ENCODE measurements at regions not wholly inside any gene's neighbourhood (a gene's known extent, or its start where the extent isn't known, plus 50 kb on each side); places are given as distances from the start of the nearest gene placed in this dataset.
"Not testable (repeated sequence)": the region's sequence is repeated elsewhere in the genome, so short reads cannot be mapped to it uniquely, and the experiment has no call there.

DNA sequence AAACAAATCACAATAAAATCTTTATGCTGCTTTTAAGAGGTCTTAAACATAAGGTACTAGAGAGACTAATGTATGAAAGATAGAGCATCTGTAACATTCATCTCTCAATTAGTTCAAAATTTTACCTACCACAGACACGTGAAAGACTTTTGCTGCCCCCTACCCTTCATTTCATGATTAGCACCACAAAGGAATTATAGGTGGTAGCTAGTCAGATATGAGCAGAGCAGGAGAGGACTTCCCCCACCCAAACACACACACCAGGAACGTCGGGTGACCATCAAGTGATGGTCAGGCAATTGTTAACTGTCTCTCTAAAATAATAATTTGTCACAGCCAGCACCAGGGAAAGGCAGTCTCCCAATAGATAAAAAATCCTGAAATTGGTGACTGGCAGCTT lies 1531.7 kb upstream of the SPRY2 start:
- no peak overlapping the region for H3K4me2 ChIP-seq
- H4K20me1 ChIP-seq (ENCODE audit: insufficient read depth), result no peaks in the 10 kb centered on the region
- H3K79me2 ChIP-seq (ENCODE audit: insufficient read depth, low read depth), result no peaks in the 10 kb centered on the region
- H3K36me3 ChIP-seq (ENCODE audit: insufficient read depth), result no peaks in the 10 kb centered on the region
- TF ChIP-seq, protein P1, sequence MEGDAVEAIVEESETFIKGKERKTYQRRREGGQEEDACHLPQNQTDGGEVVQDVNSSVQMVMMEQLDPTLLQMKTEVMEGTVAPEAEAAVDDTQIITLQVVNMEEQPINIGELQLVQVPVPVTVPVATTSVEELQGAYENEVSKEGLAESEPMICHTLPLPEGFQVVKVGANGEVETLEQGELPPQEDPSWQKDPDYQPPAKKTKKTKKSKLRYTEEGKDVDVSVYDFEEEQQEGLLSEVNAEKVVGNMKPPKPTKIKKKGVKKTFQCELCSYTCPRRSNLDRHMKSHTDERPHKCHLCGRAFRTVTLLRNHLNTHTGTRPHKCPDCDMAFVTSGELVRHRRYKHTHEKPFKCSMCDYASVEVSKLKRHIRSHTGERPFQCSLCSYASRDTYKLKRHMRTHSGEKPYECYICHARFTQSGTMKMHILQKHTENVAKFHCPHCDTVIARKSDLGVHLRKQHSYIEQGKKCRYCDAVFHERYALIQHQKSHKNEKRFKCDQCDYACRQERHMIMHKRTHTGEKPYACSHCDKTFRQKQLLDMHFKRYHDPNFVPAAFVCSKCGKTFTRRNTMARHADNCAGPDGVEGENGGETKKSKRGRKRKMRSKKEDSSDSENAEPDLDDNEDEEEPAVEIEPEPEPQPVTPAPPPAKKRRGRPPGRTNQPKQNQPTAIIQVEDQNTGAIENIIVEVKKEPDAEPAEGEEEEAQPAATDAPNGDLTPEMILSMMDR (conservative IDR thresholded peaks at IDR 0.05; ENCODE audit: low read depth, low read length), result 0 out of 2 replicates have a peak, but pooled peaks have one; percentile 17
- no peak overlapping the region for H2AFZ ChIP-seq (ENCODE audit: low read depth)
- no peaks in the 10 kb centered on the region for H3K4me1 ChIP-seq (ENCODE audit: low read depth, poor library complexity, severe bottlenecking)
- no peaks in the 10 kb centered on the region for H3K27me3 ChIP-seq (ENCODE audit: insufficient read depth, low read depth)
- no peak overlapping the region for H3K9ac ChIP-seq
- H3K27ac ChIP-seq, result no peak overlapping the region
- no peak overlapping the region for H3K4me3 ChIP-seq (IDR thresholded peaks at IDR 0.05; ENCODE audit: insufficient read depth, low read depth, low read length)

DNA sequence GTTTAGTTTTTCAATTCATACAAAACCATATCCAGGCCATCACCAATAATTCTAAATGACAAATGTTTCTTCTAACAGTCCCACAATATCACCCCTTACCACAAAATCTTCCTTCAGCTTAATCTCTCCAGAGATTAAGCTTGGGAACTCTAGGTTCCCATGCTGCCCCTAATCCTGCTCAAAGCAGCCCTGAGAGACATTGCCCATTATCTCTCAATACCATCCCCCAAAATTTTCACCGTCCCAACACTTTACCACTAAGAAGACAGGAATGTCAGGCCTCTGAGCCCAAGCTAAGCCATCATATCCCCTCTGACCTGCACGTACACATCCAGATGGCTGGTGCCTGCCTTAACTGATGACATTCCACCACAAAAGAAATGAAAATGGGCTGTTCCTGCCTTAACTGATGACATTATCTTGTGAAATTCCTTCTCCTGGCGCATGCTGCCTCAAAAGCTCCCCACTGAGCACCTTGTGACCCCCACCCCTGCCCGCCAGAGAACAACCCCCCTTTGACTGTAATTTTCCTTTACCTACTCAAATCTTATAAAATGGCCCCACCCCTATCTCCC lies 1530.9 kb upstream of the SPRY2 start:
- not testable (repeated sequence) for H3K27ac ChIP-seq; H2AFZ ChIP-seq (ENCODE audit: low read depth); H3K9ac ChIP-seq; H3K79me2 ChIP-seq (ENCODE audit: insufficient read depth, low read depth); H4K20me1 ChIP-seq (ENCODE audit: insufficient read depth); H3K27me3 ChIP-seq (ENCODE audit: insufficient read depth, low read depth); H3K4me2 ChIP-seq; H3K4me1 ChIP-seq (ENCODE audit: low read depth, poor library complexity, severe bottlenecking); H3K4me3 ChIP-seq (IDR thresholded peaks at IDR 0.05; ENCODE audit: insufficient read depth, low read depth, low read length); H3K36me3 ChIP-seq (ENCODE audit: insufficient read depth)

DNA sequence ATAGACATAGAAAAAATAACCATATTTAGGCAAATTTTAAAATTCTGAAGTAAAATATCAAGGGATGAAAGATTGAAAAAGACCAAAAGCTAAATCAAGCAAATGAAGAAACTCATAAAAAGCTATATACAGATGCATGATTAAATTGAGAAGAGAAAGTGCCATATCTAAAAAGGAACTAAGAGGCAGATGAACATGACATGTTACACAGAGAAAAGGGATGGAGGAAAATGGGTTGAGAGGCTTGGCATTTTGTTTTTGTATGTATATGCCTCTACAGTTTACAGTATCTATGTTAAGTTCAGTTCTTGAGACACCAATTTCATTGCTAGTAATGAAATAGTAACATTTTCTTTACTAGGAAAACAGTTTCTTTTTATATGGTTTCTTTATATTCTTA lies 1507.4 kb upstream of the SPRY2 start:
- Histone ChIP-seq H4K20me1 (ENCODE audit: insufficient read depth) (no peaks in the 10 kb centered on the region), H3K27ac (no peak overlapping the region)
- TF ChIP-seq, protein P1 (conservative IDR thresholded peaks at IDR 0.05; ENCODE audit: low read depth, low read length), result no peak

DNA sequence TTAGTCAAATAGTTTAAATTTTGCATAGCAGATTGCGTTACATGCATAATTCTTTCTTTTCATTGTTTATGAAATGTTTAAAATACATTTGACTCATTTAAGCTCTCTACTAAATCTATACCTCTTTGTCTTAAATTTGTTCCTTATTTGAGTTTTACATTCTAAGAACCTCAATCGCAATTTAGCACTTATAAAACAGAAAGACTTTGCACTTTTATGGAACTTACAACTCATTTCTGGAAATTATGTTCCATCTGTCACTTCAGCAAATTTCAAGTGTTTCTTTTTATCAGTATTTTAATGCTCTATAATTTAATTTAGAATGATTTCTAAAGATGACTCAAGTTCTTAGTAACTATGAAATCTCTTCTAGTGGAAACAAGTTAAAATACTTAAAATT lies 1505.8 kb upstream of the SPRY2 start:
- H3K79me2 ChIP-seq (ENCODE audit: insufficient read depth, low read depth), result no peaks in the 10 kb centered on the region
- TF ChIP-seq, protein P1 (conservative IDR thresholded peaks at IDR 0.05; ENCODE audit: low read depth, low read length), result no peak
- no peak overlapping the region for H3K9ac ChIP-seq
- no peak overlapping the region for H3K4me2 ChIP-seq
- no peaks in the 10 kb centered on the region for H4K20me1 ChIP-seq (ENCODE audit: insufficient read depth)
- H3K36me3 ChIP-seq (ENCODE audit: insufficient read depth), result no peaks in the 10 kb centered on the region
- H2AFZ ChIP-seq (ENCODE audit: low read depth), result no peak overlapping the region
- H3K4me3 ChIP-seq (IDR thresholded peaks at IDR 0.05; ENCODE audit: insufficient read depth, low read depth, low read length), result no peak overlapping the region
- no peaks in the 10 kb centered on the region for H3K27me3 ChIP-seq (ENCODE audit: insufficient read depth, low read depth)
- no peaks in the 10 kb centered on the region for H3K4me1 ChIP-seq (ENCODE audit: low read depth, poor library complexity, severe bottlenecking)
- no peak overlapping the region for H3K27ac ChIP-seq

More for the DNA sequence above, 1507.4 kb upstream of the SPRY2 start:
- H3K4me3 ChIP-seq (IDR thresholded peaks at IDR 0.05; ENCODE audit: insufficient read depth, low read depth, low read length), result no peak overlapping the region
- H3K4me2 ChIP-seq, result no peak overlapping the region
- H3K9ac ChIP-seq, result no peak overlapping the region
- no peaks in the 10 kb centered on the region for H3K79me2 ChIP-seq (ENCODE audit: insufficient read depth, low read depth)
- H3K4me1 ChIP-seq (ENCODE audit: low read depth, poor library complexity, severe bottlenecking), result no peaks in the 10 kb centered on the region
- H3K27me3 ChIP-seq (ENCODE audit: insufficient read depth, low read depth), result no peaks in the 10 kb centered on the region
- H2AFZ ChIP-seq (ENCODE audit: low read depth), result no peak overlapping the region
- H3K36me3 ChIP-seq (ENCODE audit: insufficient read depth), result no peaks in the 10 kb centered on the region

DNA sequence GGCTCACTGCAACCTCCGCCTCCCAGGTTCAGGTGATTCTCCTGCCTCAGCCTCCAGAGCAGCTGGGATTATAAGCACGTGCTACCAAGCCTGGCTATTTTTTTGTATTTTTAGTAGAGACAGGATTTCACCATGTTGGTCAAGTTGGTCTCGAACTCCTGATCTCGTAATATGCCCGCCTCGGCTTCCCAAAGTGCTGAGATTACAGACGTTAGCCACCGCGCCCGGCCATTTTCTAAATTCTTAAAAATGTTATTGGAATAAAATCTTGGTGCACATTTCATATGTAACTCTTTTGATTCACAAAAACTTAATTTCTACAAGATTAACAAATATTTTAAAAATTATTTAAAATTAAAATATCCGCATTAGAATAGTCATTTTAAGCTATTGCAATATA lies 1480.3 kb upstream of the SPRY2 start:
- Histone ChIP-seq H3K9ac (no peak overlapping the region), H4K20me1 (ENCODE audit: insufficient read depth) (no peaks in the 10 kb centered on the region), H2AFZ (ENCODE audit: low read depth) (no peak overlapping the region), H3K27me3 (ENCODE audit: insufficient read depth, low read depth) (no peaks in the 10 kb centered on the region), H3K4me3 (IDR thresholded peaks at IDR 0.05; ENCODE audit: insufficient read depth, low read depth, low read length) (no peak overlapping the region), H3K27ac (no peak overlapping the region), H3K36me3 (ENCODE audit: insufficient read depth) (no peaks in the 10 kb centered on the region), H3K4me1 (ENCODE audit: low read depth, poor library complexity, severe bottlenecking) (no peaks in the 10 kb centered on the region), H3K4me2 (no peak overlapping the region), H3K79me2 (ENCODE audit: insufficient read depth, low read depth) (no peaks in the 10 kb centered on the region)
- TF ChIP-seq, protein P1 (conservative IDR thresholded peaks at IDR 0.05; ENCODE audit: low read depth, low read length), result no peak

Data from KMS-11 (cell line).